GM12864 (cell line): ENCODE measurements at regions not wholly inside any gene's neighbourhood (a gene's known extent, or its start where the extent isn't known, plus 50 kb on each side); places are given as distances from the start of the nearest gene placed in this dataset.
"Not testable (repeated sequence)": the region's sequence is repeated elsewhere in the genome, so short reads cannot be mapped to it uniquely, and the experiment has no call there.

Source experiments
- DNase-seq: peaks from one replicate; pipeline ENCODE4 v3.0.0-alpha.2; 2011; ENCODE audit warnings: low read depth
- H3K4me3 ChIP-seq: 2 replicates; pipeline ENCODE4 v1.5.1; 2011; ENCODE audit warnings: mild to moderate bottlenecking, low read depth, low read length, control low read depth
- CTCF ChIP-seq: IDR thresholded peaks from 2 replicates; pipeline ENCODE4 v1.5.1; 2011; ENCODE audit warnings: low read depth, mild to moderate bottlenecking, moderate library complexity, low read length, control low read depth, inconsistent platforms; ENCODE audit errors: missing control alignments

- DNase-seq = no peak
- H3K4me3 ChIP-seq = no peak overlapping the region
- TF ChIP-seq CTCF = no peak
These were observed 107.4 kb upstream of the GRM7 start for GRCh38 chr3:6753536-6753935.

GRCh38 chr3:6769532-6770396 lies 91.2 kb upstream of the GRM7 start:
- DNase-seq, H3K4me3 ChIP-seq: not testable (repeated sequence)

GRCh38 chr3:6770397-6770690 lies 90.6 kb upstream of the GRM7 start:
- no peak for TF ChIP-seq CTCF
- H3K4me3 ChIP-seq = no peak overlapping the region
- no peak for DNase-seq

- H3K4me3 ChIP-seq = no peak overlapping the region
- DNase-seq = no peak
- TF ChIP-seq CTCF = no peak
These were observed 89.7 kb upstream of the GRM7 start for GRCh38 chr3:6771171-6771570.

GRCh38 chr3:6779140-6779539 lies 81.8 kb upstream of the GRM7 start:
- no peak overlapping the region for H3K4me3 ChIP-seq
- no peak for DNase-seq
- TF ChIP-seq CTCF = no peak

- DNase-seq = no peak
- no peak for TF ChIP-seq CTCF
- H3K4me3 ChIP-seq = no peak overlapping the region
These were observed 79.8 kb upstream of the GRM7 start for GRCh38 chr3:6781092-6781491.

- no peak for DNase-seq
These were observed 75.2 kb upstream of the GRM7 start for GRCh38 chr3:6785726-6786125.

More at GRCh38 chr3:6785726-6786125, 75.2 kb upstream of the GRM7 start:
- no peak overlapping the region for H3K4me3 ChIP-seq
- no peak for TF ChIP-seq CTCF
